Sigmoid colon (tissue), 4 donors: ENCODE measurements at regions not wholly inside any gene's neighbourhood (a gene's known extent, or its start where the extent isn't known, plus 50 kb on each side); places are given as distances from the start of the nearest gene placed in this dataset.

Experiments
- EP300 ChIP-seq, 4 donors: sonication (generic); formaldehyde crosslinking; IDR thresholded peaks; one replicate each; pipeline ENCODE4 v1.6.1; 2017; ENCODE audit warnings: antibody characterized with exemption in 4 of 4
- POLR2A ChIP-seq, 2 donors: fragments of 450-650 bp; IDR thresholded peaks; one replicate each; pipeline ENCODE4 v1.6.1; 2016; ENCODE audit warnings: antibody characterized with exemption in 2 of 2, mild to moderate bottlenecking in 2 of 2, moderate library complexity in 2 of 2
- POLR2AphosphoS5 ChIP-seq, 4 donors: sonication (generic); formaldehyde crosslinking; IDR thresholded peaks; one replicate each; pipeline ENCODE4 v1.6.1; 2017; ENCODE audit warnings: antibody characterized with exemption in 4 of 4
- TF ChIP-seq, protein P1 (sequence below), 4 experiments: fragments of 450-650 bp in 3 of 4; fragments of 200-600 bp in 1 of 4; IDR thresholded peaks; one replicate each; pipeline ENCODE4 v1.5.1; 2016 to 2019; ENCODE audit warnings: antibody characterized with exemption in 4 of 4, mild to moderate bottlenecking in 3 of 4, moderate library complexity in 2 of 4

GRCh38 chrX:46407753-46408130 lies 137.5 kb downstream of the ZNF674 start:
- TF ChIP-seq, protein P1, sequence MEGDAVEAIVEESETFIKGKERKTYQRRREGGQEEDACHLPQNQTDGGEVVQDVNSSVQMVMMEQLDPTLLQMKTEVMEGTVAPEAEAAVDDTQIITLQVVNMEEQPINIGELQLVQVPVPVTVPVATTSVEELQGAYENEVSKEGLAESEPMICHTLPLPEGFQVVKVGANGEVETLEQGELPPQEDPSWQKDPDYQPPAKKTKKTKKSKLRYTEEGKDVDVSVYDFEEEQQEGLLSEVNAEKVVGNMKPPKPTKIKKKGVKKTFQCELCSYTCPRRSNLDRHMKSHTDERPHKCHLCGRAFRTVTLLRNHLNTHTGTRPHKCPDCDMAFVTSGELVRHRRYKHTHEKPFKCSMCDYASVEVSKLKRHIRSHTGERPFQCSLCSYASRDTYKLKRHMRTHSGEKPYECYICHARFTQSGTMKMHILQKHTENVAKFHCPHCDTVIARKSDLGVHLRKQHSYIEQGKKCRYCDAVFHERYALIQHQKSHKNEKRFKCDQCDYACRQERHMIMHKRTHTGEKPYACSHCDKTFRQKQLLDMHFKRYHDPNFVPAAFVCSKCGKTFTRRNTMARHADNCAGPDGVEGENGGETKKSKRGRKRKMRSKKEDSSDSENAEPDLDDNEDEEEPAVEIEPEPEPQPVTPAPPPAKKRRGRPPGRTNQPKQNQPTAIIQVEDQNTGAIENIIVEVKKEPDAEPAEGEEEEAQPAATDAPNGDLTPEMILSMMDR (IDR thresholded peaks at IDR 0.05): no peak
- no peak for TF ChIP-seq POLR2AphosphoS5 (IDR thresholded peaks at IDR 0.05)
- TF ChIP-seq POLR2A (IDR thresholded peaks at IDR 0.05): no peak
- no peak for TF ChIP-seq EP300 (IDR thresholded peaks at IDR 0.05)
